Heart right ventricle (tissue), 16 donors: ENCODE measurements at regions not wholly inside any gene's neighbourhood (a gene's known extent, or its start where the extent isn't known, plus 50 kb on each side); places are given as distances from the start of the nearest gene placed in this dataset.

Experiments used
- ATAC-seq, 8 donors: fragments of 200-7000 bp; cut with Tn5 transposase; one replicate each; pipeline ENCODE4 v1.9.1; 2020; ENCODE audit warnings: mild to moderate bottlenecking in 8 of 8, moderate library complexity in 8 of 8, moderate number of reproducible peaks in 1 of 8
- DNase-seq, 2 donors: peaks; one replicate each; pipeline ENCODE4 v3.0.0-alpha.2; 2020
- H3K27ac ChIP-seq, 10 donors: fragments of 200-600 bp; sonication (generic) in 2 of 10; one replicate each; pipeline versions ENCODE4 v1.5.0 to v1.8.0; 2020 to 2022; ENCODE audit warnings: mild to moderate bottlenecking in 3 of 10
- H3K27me3 ChIP-seq, 7 donors: fragments of 200-600 bp; one replicate each; pipeline ENCODE4 v1.8.0; 2021 to 2022; ENCODE audit warnings: mild to moderate bottlenecking in 2 of 7
- H3K36me3 ChIP-seq, 9 donors: fragments of 200-600 bp; sonication (generic) in 1 of 9; one replicate each; pipeline versions ENCODE4 v1.5.0 to v1.8.0; 2020 to 2022; ENCODE audit warnings: mild to moderate bottlenecking in 2 of 9
- H3K4me1 ChIP-seq, 9 donors: fragments of 200-600 bp; sonication (generic) in 1 of 9; one replicate each; pipeline versions ENCODE4 v1.5.0 to v1.8.0; 2020 to 2022; ENCODE audit warnings: mild to moderate bottlenecking in 4 of 9
- H3K4me3 ChIP-seq, 10 donors: fragments of 200-600 bp; sonication (generic) in 2 of 10; one replicate each; pipeline versions ENCODE4 v1.5.0 to v1.8.0; 2020 to 2022; ENCODE audit warnings: mild to moderate bottlenecking in 7 of 10, moderate library complexity in 2 of 10
- H3K9me3 ChIP-seq, 11 donors: fragments of 200-600 bp in 10 of 11; sonication (generic) in 2 of 11; one replicate each; pipeline versions ENCODE4 v1.5.0 to v1.8.0; 2013 to 2022; ENCODE audit warnings: mild to moderate bottlenecking in 2 of 11, control low read depth in 1 of 11, moderate library complexity in 1 of 11
- CTCF ChIP-seq, 9 donors: fragments of 200-600 bp; sonication (generic) in 2 of 9; IDR thresholded peaks; one replicate each; pipeline versions ENCODE4 v1.5.0 to v1.8.0; 2021 to 2022; ENCODE audit warnings: antibody characterized with exemption in 9 of 9, mild to moderate bottlenecking in 5 of 9, moderate library complexity in 1 of 9
- WGBS, 2 donors: extraction: QIAGEN DNeasy Blood & Tissue Kit; methylation state at CpG; one replicate each; pipeline ENCODE4 v1.1.7; 2013; ENCODE audit warnings: inconsistent platforms in 1 of 2; 5-methylcytosine and 5-hydroxymethylcytosine counted together
- intact Hi-C, 10 donors: fragments of 100-400 bp; cut with DNase I; formaldehyde crosslinking; loops; one replicate each; pipeline versions ENCODE4 v1.11.1 to v1.14.2; 2022
- donor health status: Arrhythmogenic right ventricular cardiomyopathy.
- donor health status: ischemic (EF 13 %, LVEDD 7.1; RV severe dilation, severe dysfunction).
- donor health status: healthy with polysubstance abuse.
- donor health status: DM: no; HTN: yes; CAD: no.
- donor health status: DM: no; HTN: no; CAD: no.
- donor health status: ischemic (EF 25% LVEDD 6.9; RV normal size, moderate dysfunction).
- donor health status: ischemic (EF 25% LVEDD 5.7; RV mildly dilated, moderate dysfunction).
- donor health status: healthy.
- donor health status: DM: yes; HTN: yes; CAD: no.
- donor health status: Ischemic cardiomyopathy.
- donor health status: ischemic (EF 35%, LVEDD 5.7; RV mildly dilated, moderate dysfunction).
- donor health status: nonischemic (EF 11% LVEDD 7.7; RV severe dilation, severe dysfunction).
- donor health status: DM: yes; HTN: yes; CAD: no.
- donor health status: PGD.
- donor health status: ischemic (EF 29% LVEDD 5.4; RV normal size, mild dysfunction).
- donor health status: nonischemic (EF 23%, LVEDD 6.1; RV moderate dilation, normal function).

- no peak overlapping the region for H3K27ac ChIP-seq
- TF ChIP-seq CTCF (IDR thresholded peaks at IDR 0.05), result no peak
- ATAC-seq (no peak), DNase-seq (no peak)
- H3K4me1 ChIP-seq, result peaks cover 0 to 4% (median 0%) of the 10 kb centered on the region in 9 donors
- no peaks in the 10 kb centered on the region for H3K27me3 ChIP-seq
- H3K4me3 ChIP-seq, result no peak overlapping the region
- intact Hi-C loops, result no loop called here
- H3K9me3 ChIP-seq, result peaks cover 0 to 4% (median 0%) of the 10 kb centered on the region in 11 donors
- H3K36me3 ChIP-seq, result no peaks in the 10 kb centered on the region
Measured at GRCh38 chr18:25648716-25649260, 296.8 kb upstream of the ZNF521 start.

GRCh38 chr18:25647404-25647803 lies 295.4 kb upstream of the ZNF521 start:
- Histone ChIP-seq H3K4me1 (peaks cover 0 to 4% (median 0%) of the 10 kb centered on the region in 9 donors), H3K9me3 (peaks cover 0 to 4% (median 0%) of the 10 kb centered on the region in 11 donors), H3K36me3 (no peaks in the 10 kb centered on the region), H3K27ac (peak overlapping the region in 1 of 10 donors; percentile 5), H3K27me3 (no peaks in the 10 kb centered on the region), H3K4me3 (no peak overlapping the region)
- no peak for TF ChIP-seq CTCF (IDR thresholded peaks at IDR 0.05)
- DNase-seq (no peak), ATAC-seq (no peak)
- intact Hi-C loops, result no loop called here
- 90% methylated on average over 3 of the region's 3 CpGs for WGBS, 2 donors

- no peak for TF ChIP-seq CTCF (IDR thresholded peaks at IDR 0.05)
- intact Hi-C loops, result no loop called here
- Histone ChIP-seq H3K36me3 (no peaks in the 10 kb centered on the region), H3K4me1 (peaks cover 0 to 4% (median 0%) of the 10 kb centered on the region in 9 donors), H3K27me3 (no peaks in the 10 kb centered on the region), H3K27ac (peak overlapping the region in 1 of 10 donors; percentile 5), H3K9me3 (peaks cover 0 to 4% (median 0%) of the 10 kb centered on the region in 11 donors), H3K4me3 (no peak overlapping the region)
- DNase-seq (no peak), ATAC-seq (no peak)
Measured at GRCh38 chr18:25646971-25647370, 295.0 kb upstream of the ZNF521 start.

- whole genome bisulfite sequencing, 2 donors, result 71 to 75% methylated on average over 2 of the region's 2 CpGs
- Histone ChIP-seq H3K27me3 (peaks cover 0 to 4% (median 0%) of the 10 kb centered on the region in 7 donors), H3K27ac (no peak overlapping the region), H3K36me3 (no peaks in the 10 kb centered on the region), H3K9me3 (no peaks in the 10 kb centered on the region), H3K4me1 (no peaks in the 10 kb centered on the region), H3K4me3 (no peak overlapping the region)
- ATAC-seq (no peak), DNase-seq (no peak)
- intact Hi-C loops, result no loop called here
- TF ChIP-seq CTCF (IDR thresholded peaks at IDR 0.05), result no peak
Measured at GRCh38 chr18:25639596-25639995, 287.6 kb upstream of the ZNF521 start.
